ENCODE measurements at regions not wholly inside any gene's neighbourhood (a gene's known extent, or its start where the extent isn't known, plus 50 kb on each side); places are given as distances from the start of the nearest gene placed in this dataset.

DNA sequence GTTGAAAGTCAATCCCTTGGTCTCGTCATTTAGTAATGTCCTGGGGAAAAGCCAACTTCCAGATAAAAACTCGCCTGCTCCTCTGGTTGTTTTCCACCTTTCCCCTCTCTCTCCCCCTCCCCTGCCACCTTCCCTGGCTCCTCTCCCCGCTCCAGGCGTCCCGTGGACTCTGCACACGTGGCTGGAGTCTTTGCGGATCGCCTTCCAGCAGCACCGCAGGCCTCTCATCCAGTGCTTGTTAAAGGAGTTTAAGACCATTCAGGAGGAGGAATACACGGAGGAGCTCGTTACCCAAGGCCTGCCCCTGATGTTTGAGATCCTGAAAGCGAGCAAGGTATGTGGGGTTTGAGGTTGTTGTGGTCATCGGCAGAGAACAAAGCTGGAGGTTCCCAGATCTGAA lies 65.8 kb upstream of the PWP1 start:
- no peak overlapping the region for H3K9ac ChIP-seq (replicated peaks in 1 of 4; ENCODE audit: extremely low read depth in 1 of 4, low read depth in 3 of 4, low read length in 3 of 4)
- H2AK5ac ChIP-seq (ENCODE audit: low read depth, low read length) = 0 out of 2 replicates have a peak overlapping the region, but pooled peaks have one; percentile 1
- H4K91ac ChIP-seq (replicated peaks; ENCODE audit: insufficient read length, low read length) = no peak overlapping the region
- no peaks in the 10 kb centered on the region for H3K4me1 ChIP-seq (replicated peaks in 1 of 4; ENCODE audit: control insufficient read depth in 3 of 4, insufficient read depth in 4 of 4, low read length in 3 of 4)
- FAIRE-seq (no peak), DNase-seq (ENCODE audit: low read depth in 1 of 2, low spot score in 2 of 2) (no peak)
- H2BK120ac ChIP-seq (replicated peaks; ENCODE audit: low read depth, low read length) = no peak overlapping the region
- no peak overlapping the region for H2BK15ac ChIP-seq (ENCODE audit: low read length)
- TF ChIP-seq BCL11A (IDR thresholded peaks at IDR 0.05; ENCODE audit: low read depth in 2 of 2, low read length in 2 of 2) (no peak), SIN3A (conservative IDR thresholded peaks at IDR 0.05 in 1 of 2, IDR thresholded peaks at IDR 0.05 in 1 of 2; ENCODE audit: low read depth in 1 of 2, low read length in 2 of 2) (no peak), SP2 (IDR thresholded peaks at IDR 0.05; ENCODE audit: low read length) (no peak), PHF8 (conservative IDR thresholded peaks at IDR 0.05; ENCODE audit: low read depth, low read length) (no peak), TAF1 (IDR thresholded peaks at IDR 0.05; ENCODE audit: low read depth, low read length) (no peak), CTBP2 (IDR thresholded peaks at IDR 0.05; ENCODE audit: borderline replicate concordance, insufficient read depth, insufficient read length, low read length) (no peak), RBBP5 (IDR thresholded peaks at IDR 0.05; ENCODE audit: borderline replicate concordance, low read depth, low read length) (no peak), POLR2AphosphoS5 (IDR thresholded peaks at IDR 0.05; ENCODE audit: low read depth, low read length) (no peak), JUND (IDR thresholded peaks at IDR 0.05; ENCODE audit: low read length) (no peak), ATF3 (IDR thresholded peaks at IDR 0.05; ENCODE audit: insufficient read depth, low read depth, low read length) (no peak), ZNF274 (IDR thresholded peaks at IDR 0.05; ENCODE audit: borderline replicate concordance, extremely low read depth, low read length) (no peak), TCF12 (IDR thresholded peaks at IDR 0.05; ENCODE audit: low read depth, low read length) (no peak)
- H3K27me3 ChIP-seq (replicated peaks in 1 of 4; ENCODE audit: control insufficient read depth in 3 of 4, extremely low read depth in 1 of 4, insufficient read depth in 3 of 4, low read length in 3 of 4) = no peaks in the 10 kb centered on the region
- H4K5ac ChIP-seq (ENCODE audit: insufficient read length, low read depth, low read length) = no peak overlapping the region
- no peak overlapping the region for H4K8ac ChIP-seq (ENCODE audit: extremely low read depth, insufficient read depth, low read length)
- H3K36me3 ChIP-seq (ENCODE audit: control insufficient read depth in 2 of 4, insufficient read depth in 4 of 4, low read length in 3 of 4) = 0 out of 8 replicates have a peak, but pooled peaks cover 0 to 2% (median 0%) of the 10 kb centered on the region in 4 experiments
- H3K4me2 ChIP-seq (ENCODE audit: insufficient read depth in 1 of 2, low read depth in 2 of 2, low read length in 2 of 2) = no peak overlapping the region
- H4K20me1 ChIP-seq (replicated peaks in 1 of 2; ENCODE audit: control insufficient read depth in 1 of 2, insufficient read depth in 2 of 2, low read length in 2 of 2) = no peaks in the 10 kb centered on the region
- no peak overlapping the region for H2BK12ac ChIP-seq (ENCODE audit: low read depth, low read length)
- no peaks in the 10 kb centered on the region for H3K23me2 ChIP-seq (ENCODE audit: low read depth, low read length)
- POLR2A ChIA-PET (ENCODE audit: partially characterized antibody) = interaction anchor here (1.2 to 1.7 kb wide), 2 partner anchors 15 to 26 kb away, joined by 5 to 6 read pairs; no protein-coding TSS in a partner anchor
- H3K4me3 ChIP-seq (ENCODE audit: extremely low read depth in 1 of 4, insufficient read depth in 2 of 4, low read depth in 3 of 4, low read length in 4 of 4) = no peak overlapping the region
- H3K18ac ChIP-seq (ENCODE audit: extremely low read depth, low read length) = no peak overlapping the region
- H3K56ac ChIP-seq (replicated peaks; ENCODE audit: insufficient read length, low read depth, low read length) = no peak overlapping the region
- no peak overlapping the region for H3K4ac ChIP-seq (replicated peaks; ENCODE audit: insufficient read length, low read depth, low read length)
- CTCF ChIA-PET (ENCODE audit: partially characterized antibody) = interaction anchor here (0.9 to 9.8 kb wide), 10 partner anchors 11 to 515 kb away, joined by 3 to 117 read pairs (median 4); no protein-coding TSS in a partner anchor
- H3K23ac ChIP-seq (ENCODE audit: insufficient read length) = no peak overlapping the region
- no peak overlapping the region for H2BK5ac ChIP-seq (ENCODE audit: low read depth, low read length)
- peaks cover 3 to 4% of the 10 kb centered on the region in 2 experiments for H3K9me3 ChIP-seq (ENCODE audit: insufficient read depth in 2 of 2, low read depth in 1 of 2, low read length in 1 of 2)
- H2AFZ ChIP-seq (ENCODE audit: low read length) = no peak overlapping the region
- no peak overlapping the region for H3K27ac ChIP-seq (ENCODE audit: low read depth, low read length)
- WGBS, 2 experiments (ENCODE audit: extremely low coverage in 1 of 2, insufficient coverage in 1 of 2, insufficient read length in 1 of 2, insufficient replicate concordance in 2 of 2, low coverage in 1 of 2, low lambda C conversion rate in 2 of 2, missing lambda C conversion rate in 1 of 2) = 91% methylated on average over 13 of the region's 13 CpGs; no CpG with 5 or more reads in 1 of the 2 experiments
- H3K79me2 ChIP-seq (ENCODE audit: control insufficient read depth in 1 of 2, insufficient read depth in 2 of 2, low read length in 2 of 2) = no peaks in the 10 kb centered on the region
- H3K79me1 ChIP-seq (ENCODE audit: low read depth, low read length) = no peaks in the 10 kb centered on the region
- no peak overlapping the region for H2BK20ac ChIP-seq (ENCODE audit: low read length)
- no peak overlapping the region for H3K14ac ChIP-seq (ENCODE audit: insufficient read length)

Measured in H1 (cell line).